HepG2 (cell line): ENCODE measurements at regions not wholly inside any gene's neighbourhood (a gene's known extent, or its start where the extent isn't known, plus 50 kb on each side); places are given as distances from the start of the nearest gene placed in this dataset.

ENCODE experiments used
- ATAC-seq: fragments of 200-7000 bp; cut with Tn5 transposase; 3 replicates; pipeline ENCODE4 v1.9.1; 2020; ENCODE audit warnings: mild to moderate bottlenecking, moderate library complexity
- BruUV-seq: library from RNA; stranded (reverse); fragments of 400-500 nt; replicated peaks from 2 replicates; lab custom pipeline; 2021; lab: Mats Ljungman, UMichigan
- CTCF ChIA-PET: fragments of 300-600 bp; formaldehyde crosslinking; extraction: SDS; loops from one replicate; lab custom pipeline; 2021; ENCODE audit warnings: low total read pairs, inconsistent platforms, low intra/inter-chr PET ratio; lab: Yijun Ruan, JAX
- POLR2A ChIA-PET: fragments of 350-600 bp; sonication (Branson Sonifier 250); formaldehyde crosslinking; loops from one replicate; lab custom pipeline; 2020; ENCODE audit warnings: antibody characterized with exemption, inconsistent platforms; lab: Yijun Ruan, JAX
- DNase-seq: peaks from one replicate; pipeline ENCODE4 v3.0.0-alpha.2; 2015; ENCODE audit warnings: low spot score
- FAIRE-seq: peaks from 3 replicates; lab custom pipeline; 2011; peaks lifted over from hg19 to GRCh38; lab: Jason Lieb, UNC
- H2AFZ ChIP-seq: one replicate; pipeline ENCODE4 v1.6.1; 2011; ENCODE audit warnings: low read length, inconsistent platforms
- H3K27ac ChIP-seq: fragments of 300-600 bp; 3 replicates; pipeline ENCODE4 v1.8.0; 2011; ENCODE audit warnings: mixed run types, mild to moderate bottlenecking, mixed read lengths, low read length, inconsistent platforms; ENCODE audit not compliant: insufficient read depth; ENCODE audit errors: extremely low read length
- H3K27me3 ChIP-seq, 2 experiments: fragments of 200-600 bp in 1 of 2; 2 replicates in 1 of 2; 3 replicates in 1 of 2; pipeline versions ENCODE4 v1.6.0 to v1.8.0; 2011; ENCODE audit warnings: low read length in 2 of 2, mild to moderate bottlenecking in 2 of 2, moderate library complexity in 2 of 2, inconsistent platforms in 1 of 2; ENCODE audit not compliant: insufficient read depth in 2 of 2, control insufficient read depth in 1 of 2
- H3K36me3 ChIP-seq, 2 experiments: fragments of 200-600 bp in 1 of 2; replicated peaks in 1 of 2; 2 replicates in 1 of 2; 3 replicates in 1 of 2; pipeline versions ENCODE4 v1.5.1 to v1.8.0; 2011; ENCODE audit warnings: low read length in 2 of 2, inconsistent platforms in 1 of 2; ENCODE audit not compliant: insufficient read depth in 2 of 2, control insufficient read depth in 1 of 2
- H3K4me1 ChIP-seq: 2 replicates; pipeline ENCODE4 v1.5.1; 2012; ENCODE audit warnings: low read length, inconsistent platforms; ENCODE audit not compliant: insufficient read depth
- H3K4me2 ChIP-seq: 2 replicates; pipeline ENCODE4 v1.6.0; 2011; ENCODE audit warnings: low read depth, low read length, inconsistent platforms
- H3K4me3 ChIP-seq, 3 experiments: fragments of 200-600 bp in 1 of 3; sonication (generic), shearing (Covaris generic) in 1 of 3; replicated peaks in 1 of 3; 2 replicates each; pipeline ENCODE4 v1.5.1; 2011 to 2016; ENCODE audit warnings: low read length in 3 of 3, inconsistent platforms in 2 of 3, low read depth in 2 of 3, mild to moderate bottlenecking in 2 of 3, control low read depth in 1 of 3, mixed read lengths in 1 of 3; ENCODE audit not compliant: insufficient read depth in 1 of 3
- H3K79me2 ChIP-seq: one replicate; pipeline ENCODE4 v1.6.1; 2011; ENCODE audit warnings: low read length, inconsistent platforms; ENCODE audit not compliant: insufficient read depth
- H3K9ac ChIP-seq: 2 replicates; pipeline ENCODE4 v1.6.0; 2011; ENCODE audit warnings: mild to moderate bottlenecking, low read depth, low read length, inconsistent platforms; ENCODE audit not compliant: insufficient read depth
- H3K9me3 ChIP-seq: 2 replicates; pipeline ENCODE4 v1.5.1; 2012; ENCODE audit warnings: mild to moderate bottlenecking, low read length
- H4K20me1 ChIP-seq: 2 replicates; pipeline ENCODE4 v1.6.0; 2011; ENCODE audit warnings: inconsistent platforms, mild to moderate bottlenecking, low read length, moderate library complexity; ENCODE audit not compliant: insufficient read depth
- ARNT2 ChIP-seq: sonication (generic); formaldehyde crosslinking; IDR thresholded peaks from 2 replicates; pipeline ENCODE4 v1.8.0; 2022; ENCODE audit warnings: mild to moderate bottlenecking, low read depth, missing genetic modification reagents, moderate library complexity
- MATR3 ChIP-seq: sonication (generic); formaldehyde crosslinking; IDR thresholded peaks from 2 replicates; pipeline ENCODE4 v1.4.0; 2020; ENCODE audit warnings: missing genetic modification reagents
- MEIS1 ChIP-seq: sonication (generic); formaldehyde crosslinking; IDR thresholded peaks from 2 replicates; pipeline ENCODE4 v1.9.0; 2021; ENCODE audit warnings: mild to moderate bottlenecking, missing genetic modification reagents, moderate library complexity, borderline replicate concordance
- NFIC ChIP-seq: IDR thresholded peaks from 2 replicates; pipeline ENCODE4 v1.6.1; 2012; ENCODE audit warnings: mild to moderate bottlenecking, low read length, inconsistent platforms
- PAXIP1 ChIP-seq: sonication (generic); formaldehyde crosslinking; conservative IDR thresholded peaks from 2 replicates; pipeline ENCODE4 v1.4.0; 2020; ENCODE audit warnings: mild to moderate bottlenecking, missing genetic modification reagents, moderate library complexity
- PHF8 ChIP-seq: sonication (generic); formaldehyde crosslinking; IDR thresholded peaks from 2 replicates; pipeline ENCODE4 v1.5.0; 2020; ENCODE audit warnings: missing genetic modification reagents
- SSRP1 ChIP-seq: IDR thresholded peaks from 2 replicates; pipeline ENCODE4 v1.6.1; 2016; ENCODE audit warnings: control low read depth
- TFDP2 ChIP-seq: sonication (generic); formaldehyde crosslinking; IDR thresholded peaks from 2 replicates; pipeline ENCODE4 v1.4.0; 2020; ENCODE audit warnings: missing genetic modification reagents
- U2AF1 ChIP-seq: fragments of 200-400 bp; formaldehyde crosslinking; optimal IDR thresholded peaks from 2 replicates; pipeline ENCODE3; 2017; ENCODE audit warnings: mild to moderate bottlenecking, low read depth, low read length
- ZNF17 ChIP-seq: sonication (generic); formaldehyde crosslinking; IDR thresholded peaks from 2 replicates; pipeline ENCODE4 v1.5.0; 2020; ENCODE audit warnings: mild to moderate bottlenecking, missing genetic modification reagents
- ZNF264 ChIP-seq: sonication (generic); formaldehyde crosslinking; IDR thresholded peaks from 2 replicates; pipeline ENCODE4 v1.4.0; 2020; ENCODE audit warnings: missing genetic modification reagents
- ZNF281 ChIP-seq: sonication (generic); formaldehyde crosslinking; IDR thresholded peaks from 2 replicates; pipeline ENCODE4 v1.4.0; 2020; ENCODE audit warnings: missing genetic modification reagents, borderline replicate concordance
- ZNF44 ChIP-seq: sonication (generic); formaldehyde crosslinking; IDR thresholded peaks from 2 replicates; pipeline ENCODE4 v1.5.1; 2020; ENCODE audit warnings: mild to moderate bottlenecking, missing genetic modification reagents
- ZNF710 ChIP-seq: sonication (generic); formaldehyde crosslinking; IDR thresholded peaks from 2 replicates; pipeline ENCODE4 v1.5.0; 2020; ENCODE audit warnings: mild to moderate bottlenecking, missing genetic modification reagents, borderline replicate concordance
- WGBS: methylation state at CpG from one replicate; pipeline ENCODE4 v1.1.6; 2017; ENCODE audit warnings: low lambda C conversion rate; 5-methylcytosine and 5-hydroxymethylcytosine counted together
- in situ Hi-C: cut with HindIII; loops from 2 replicates; pipeline ENCODE4 v1.10.0; 2017; ENCODE audit warnings: low pct_unique_long_range_greater_than_20kb; ENCODE audit not compliant: extremely low pct_ligation_motif_present
- intact Hi-C: fragments of 100-400 bp; cut with micrococcal nuclease; formaldehyde crosslinking; loops from one replicate; pipeline ENCODE4 v1.10.0; 2022; ENCODE audit not compliant: unreplicated experiment

- H4K20me1 ChIP-seq: no peaks in the 10 kb centered on the region
- no peaks in the 10 kb centered on the region for H3K9me3 ChIP-seq
- WGBS: 10% methylated on average over 7 of the region's 7 CpGs
- H3K27me3 ChIP-seq: no peaks in the 10 kb centered on the region
- ATAC-seq (peak; percentile 90), FAIRE-seq (peak; percentile 60), DNase-seq (peak; percentile 94)
- ChIA-PET CTCF (no interaction called here), POLR2A (interaction anchor here (0.9 to 2.0 kb wide), 4 partner anchors 10 to 87 kb away, joined by 3 to 12 read pairs (median 6); no protein-coding TSS in a partner anchor)
- in situ Hi-C loops (no loop called here), intact Hi-C loops (loop anchor here (5.0 kb wide), 1 partner anchor 53 kb away; no protein-coding TSS in a partner anchor)
- H3K9ac ChIP-seq: peak overlapping the region; percentile 64
- BruUV-seq: TSS peak; percentile 74
- no peaks in the 10 kb centered on the region for H3K79me2 ChIP-seq
- peak overlapping the region in 1 of 3 experiments; percentile 47; a peak in 1 of 6 replicates for H3K4me3 ChIP-seq
- peaks cover 71% of the 10 kb centered on the region for H3K4me1 ChIP-seq
- no peaks in the 10 kb centered on the region for H3K36me3 ChIP-seq
- peak overlapping the region; percentile 89 for H3K27ac ChIP-seq
- H3K4me2 ChIP-seq: peak overlapping the region; percentile 68
- no peak overlapping the region for H2AFZ ChIP-seq
- peak; percentile 11; the same call in 1 of the 2 replicates for TF ChIP-seq ZNF281 (CRISPR knock-in tag)
- 0 out of 2 replicates have a peak, but pooled peaks have one; percentile 50 for TF ChIP-seq SSRP1 (CRISPR knock-in tag)
- no peak for TF ChIP-seq U2AF1
- TF ChIP-seq MATR3: no peak
- TF ChIP-seq ZNF264 (CRISPR knock-in tag): peak; percentile 77
- no peak for TF ChIP-seq ARNT2 (CRISPR knock-in tag)
- peak; percentile 94 for TF ChIP-seq ZNF710 (CRISPR knock-in tag)
- 0 out of 2 replicates have a peak, but pooled peaks have one; percentile 49 for TF ChIP-seq ZNF44
- TF ChIP-seq MEIS1 (CRISPR knock-in tag): peak; percentile 31; the same call in 1 of the 2 replicates
- no peak for TF ChIP-seq ZNF17 (CRISPR knock-in tag)
- peak; percentile 91 for TF ChIP-seq NFIC
- peak; percentile 95 for TF ChIP-seq PAXIP1 (CRISPR knock-in tag)
- peak; percentile 51; the same call in 1 of the 2 replicates for TF ChIP-seq TFDP2 (CRISPR knock-in tag)
- peak; percentile 24; the same call in 1 of the 2 replicates for TF ChIP-seq PHF8 (CRISPR knock-in tag)
Observed at GRCh38 chr1:93758842-93759515, 77.3 kb upstream of the BCAR3 start.
